Lung (tissue), 11 donors: ENCODE measurements at regions not wholly inside any gene's neighbourhood (a gene's known extent, or its start where the extent isn't known, plus 50 kb on each side); places are given as distances from the start of the nearest gene placed in this dataset.

Experiments
- ATAC-seq: fragments of 200-7000 bp; cut with Tn5 transposase; one replicate; pipeline ENCODE4 v1.9.1; 2020; ENCODE audit warnings: moderate number of reproducible peaks; ENCODE audit not compliant: insufficient read depth, low FRiP score
- DNase-seq, 3 donors: peaks; one replicate each; pipeline ENCODE4 v3.0.0-alpha.2; 2013 to 2017
- H3K27ac ChIP-seq, 2 donors: one replicate each; pipeline ENCODE4 v1.5.1; 2013; ENCODE audit warnings: mild to moderate bottlenecking in 2 of 2, moderate library complexity in 2 of 2, control low read depth in 1 of 2, inconsistent platforms in 1 of 2, low read depth in 1 of 2, low read length in 1 of 2
- H3K27me3 ChIP-seq, 3 donors: one replicate each; pipeline ENCODE4 v1.5.1; 2013; ENCODE audit warnings: low read length in 2 of 3; ENCODE audit not compliant: control insufficient read depth in 3 of 3, insufficient read depth in 3 of 3
- H3K36me3 ChIP-seq, 4 donors: one replicate each; pipeline ENCODE4 v1.5.1; 2013; ENCODE audit warnings: low read length in 4 of 4, mild to moderate bottlenecking in 1 of 4, moderate library complexity in 1 of 4; ENCODE audit not compliant: control insufficient read depth in 4 of 4, insufficient read depth in 4 of 4
- H3K4me1 ChIP-seq, 5 donors: one replicate each; pipeline ENCODE4 v1.5.1; 2013; ENCODE audit warnings: low read length in 5 of 5, mild to moderate bottlenecking in 2 of 5, moderate library complexity in 1 of 5; ENCODE audit not compliant: control insufficient read depth in 5 of 5, insufficient read depth in 5 of 5
- H3K4me3 ChIP-seq: one replicate; pipeline ENCODE4 v1.5.1; 2013; ENCODE audit warnings: mild to moderate bottlenecking, control low read depth, moderate library complexity
- H3K9ac ChIP-seq, 2 donors: one replicate each; pipeline ENCODE4 v1.5.1; 2013; ENCODE audit warnings: low read length in 2 of 2, control low read depth in 1 of 2; ENCODE audit not compliant: insufficient read depth in 1 of 2
- H3K9me3 ChIP-seq, 4 donors: one replicate each; pipeline ENCODE4 v1.5.1; 2013; ENCODE audit warnings: low read length in 3 of 4, mild to moderate bottlenecking in 1 of 4, moderate library complexity in 1 of 4; ENCODE audit not compliant: control insufficient read depth in 4 of 4, insufficient read depth in 3 of 4
- WGBS, 2 donors: extraction: QIAGEN DNeasy Blood & Tissue Kit; methylation state at CpG; one replicate each; pipeline ENCODE4 v1.1.7; 2013; 5-methylcytosine and 5-hydroxymethylcytosine counted together
- TF ChIP-seq, protein P1 (sequence below): IDR thresholded peaks from 2 replicates; pipeline ENCODE4 v1.5.1; 2012; ENCODE audit warnings: mild to moderate bottlenecking; ENCODE audit errors: control extremely low read depth, extremely low read depth
- donor health status: control.
- donor health status: control.
- donor health status: Bipolar disorder and iron deficiency.
- donor health status: healthy.
- donor health status: DM: yes; HTN: yes; CAD: no.

DNA sequence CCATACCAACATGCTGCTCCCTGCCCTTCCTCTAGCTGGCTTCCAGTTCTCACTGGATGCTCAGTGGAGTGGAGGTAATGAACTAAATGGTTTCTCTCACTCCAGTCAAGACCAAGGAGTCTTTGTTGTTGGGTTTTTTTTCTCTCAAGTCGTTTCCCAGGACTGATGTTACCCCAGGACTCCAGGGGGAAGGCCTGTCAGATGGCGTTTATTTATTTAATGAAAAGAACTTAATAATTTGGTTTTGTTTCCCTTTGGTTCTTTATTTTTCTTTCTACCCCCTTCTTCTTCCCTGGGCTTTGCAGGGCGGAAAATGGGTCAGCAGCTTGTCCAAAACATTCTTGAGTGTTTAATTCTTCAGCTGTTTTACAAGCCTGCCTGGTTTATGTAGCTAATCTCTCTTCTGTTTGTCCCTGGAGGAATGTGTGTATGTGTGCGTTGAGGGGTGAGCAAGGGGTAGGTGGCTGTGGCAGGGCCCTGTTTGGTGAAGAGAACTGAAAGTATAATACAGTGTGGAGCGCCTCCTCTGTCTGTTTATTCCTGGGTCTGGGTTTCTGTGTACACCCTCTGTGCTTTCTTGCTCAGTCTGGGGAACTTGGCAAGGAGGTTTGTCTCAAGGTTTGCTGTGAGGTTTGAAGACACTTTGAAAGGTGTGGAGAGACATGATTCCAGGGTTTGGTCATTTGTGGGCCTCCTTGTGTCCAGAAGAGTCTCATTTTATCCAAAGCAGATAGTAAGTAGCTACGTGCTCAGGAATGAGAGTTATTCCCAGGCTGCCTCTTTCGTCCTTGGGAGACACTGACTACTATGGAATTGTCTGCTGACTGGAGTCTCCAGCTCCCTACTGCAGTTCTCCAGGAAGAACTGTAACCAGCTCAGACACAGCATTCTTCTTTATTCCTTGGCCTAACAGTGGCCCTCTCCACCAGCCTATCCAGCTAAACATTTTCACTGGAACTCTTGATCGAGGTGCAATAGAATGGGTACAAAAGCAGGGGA is 175.5 kb downstream of the ADAMTS15 start:
- Histone ChIP-seq H3K27ac (peak overlapping the region in 1 of 2 donors; percentile 44), H3K9me3 (no peaks in the 10 kb centered on the region), H3K27me3 (no peaks in the 10 kb centered on the region), H3K9ac (no peak overlapping the region), H3K4me3 (no peak overlapping the region), H3K4me1 (peaks cover 0 to 6% (median 4%) of the 10 kb centered on the region in 5 donors), H3K36me3 (no peaks in the 10 kb centered on the region)
- ATAC-seq (no peak), DNase-seq (no peak)
- WGBS, 2 donors, result 54 to 71% methylated on average over 8 of the region's 8 CpGs
- TF ChIP-seq, protein P1, sequence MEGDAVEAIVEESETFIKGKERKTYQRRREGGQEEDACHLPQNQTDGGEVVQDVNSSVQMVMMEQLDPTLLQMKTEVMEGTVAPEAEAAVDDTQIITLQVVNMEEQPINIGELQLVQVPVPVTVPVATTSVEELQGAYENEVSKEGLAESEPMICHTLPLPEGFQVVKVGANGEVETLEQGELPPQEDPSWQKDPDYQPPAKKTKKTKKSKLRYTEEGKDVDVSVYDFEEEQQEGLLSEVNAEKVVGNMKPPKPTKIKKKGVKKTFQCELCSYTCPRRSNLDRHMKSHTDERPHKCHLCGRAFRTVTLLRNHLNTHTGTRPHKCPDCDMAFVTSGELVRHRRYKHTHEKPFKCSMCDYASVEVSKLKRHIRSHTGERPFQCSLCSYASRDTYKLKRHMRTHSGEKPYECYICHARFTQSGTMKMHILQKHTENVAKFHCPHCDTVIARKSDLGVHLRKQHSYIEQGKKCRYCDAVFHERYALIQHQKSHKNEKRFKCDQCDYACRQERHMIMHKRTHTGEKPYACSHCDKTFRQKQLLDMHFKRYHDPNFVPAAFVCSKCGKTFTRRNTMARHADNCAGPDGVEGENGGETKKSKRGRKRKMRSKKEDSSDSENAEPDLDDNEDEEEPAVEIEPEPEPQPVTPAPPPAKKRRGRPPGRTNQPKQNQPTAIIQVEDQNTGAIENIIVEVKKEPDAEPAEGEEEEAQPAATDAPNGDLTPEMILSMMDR, result no peak

DNA sequence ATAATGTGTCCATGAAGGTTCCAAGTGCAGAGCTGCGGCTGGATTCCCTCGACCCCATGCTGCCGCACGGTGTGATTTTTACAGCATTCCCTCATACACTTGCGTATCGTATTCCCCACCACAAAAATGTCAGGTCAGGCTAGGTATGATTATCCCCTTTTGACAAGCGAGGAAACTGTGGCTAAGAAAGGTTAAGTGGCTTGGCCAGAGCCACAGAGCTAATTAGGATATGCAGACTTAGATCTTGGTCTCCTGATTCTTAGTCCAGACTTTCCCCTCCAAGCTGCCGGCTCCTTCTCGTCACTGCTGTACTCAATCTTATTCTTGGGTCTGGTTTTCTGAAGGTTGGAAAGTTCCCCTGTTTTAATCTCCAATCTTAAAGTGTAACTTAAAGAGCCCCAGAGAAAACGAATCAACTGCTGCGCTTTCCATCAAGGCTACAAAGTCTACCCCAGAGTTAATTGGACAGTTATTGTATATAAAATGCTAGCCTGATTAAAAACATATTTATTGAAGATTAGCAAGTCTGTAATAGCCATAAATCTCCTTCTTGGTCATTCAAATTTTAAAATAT is 176.6 kb downstream of the ADAMTS15 start:
- Histone ChIP-seq H3K36me3 (no peaks in the 10 kb centered on the region), H3K4me1 (peaks cover 0 to 6% (median 4%) of the 10 kb centered on the region in 5 donors), H3K27ac (no peak overlapping the region), H3K27me3 (no peaks in the 10 kb centered on the region), H3K9me3 (no peaks in the 10 kb centered on the region), H3K4me3 (no peak overlapping the region), H3K9ac (no peak overlapping the region)
- DNase-seq (no peak), ATAC-seq (no peak)
- whole genome bisulfite sequencing, 2 donors, result 92 to 94% methylated on average over 11 of the region's 11 CpGs
- TF ChIP-seq, protein P1, result no peak

DNA sequence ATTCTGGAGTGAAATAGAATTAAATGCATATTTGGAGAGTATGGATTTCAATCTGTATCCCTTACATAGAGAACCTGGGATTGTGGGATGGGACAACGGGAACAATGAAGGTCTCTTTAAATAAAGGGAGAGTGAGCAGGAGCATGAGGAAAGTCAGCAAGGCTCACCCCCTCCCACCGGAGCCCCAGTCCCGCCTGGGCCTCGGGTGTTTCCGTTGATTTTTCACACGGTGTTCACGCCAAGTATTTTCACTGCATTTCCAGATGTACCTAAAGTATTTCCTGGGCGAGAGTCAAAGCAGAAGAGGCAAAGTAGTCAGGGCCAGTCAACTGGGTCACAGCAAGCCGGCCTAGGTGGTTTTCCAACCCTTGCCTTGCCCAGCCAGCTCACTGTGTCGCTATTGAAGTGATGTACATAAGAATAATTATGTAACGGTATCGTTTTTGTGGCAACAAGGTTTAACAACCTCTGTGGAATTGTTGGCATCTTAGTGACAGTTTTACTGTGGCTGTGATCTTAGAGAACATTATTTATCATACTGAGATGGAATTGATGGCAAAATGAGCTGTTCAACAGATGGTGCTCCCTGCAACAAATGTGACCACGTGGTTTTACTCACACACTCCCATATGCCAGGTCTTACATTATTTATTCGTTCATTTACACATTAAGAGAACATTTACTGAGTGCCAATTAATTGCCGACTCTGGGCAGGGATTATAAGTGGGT is 177.3 kb downstream of the ADAMTS15 start:
- H3K36me3 ChIP-seq, result no peaks in the 10 kb centered on the region
- ATAC-seq, result no peak

More for the DNA sequence above, 177.3 kb downstream of the ADAMTS15 start:
- H3K27ac ChIP-seq, result no peak overlapping the region
- H3K9me3 ChIP-seq, result no peaks in the 10 kb centered on the region
- 74 to 81% methylated on average over 15 of the region's 15 CpGs for WGBS, 2 donors
- H3K4me1 ChIP-seq, result peaks cover 0 to 6% (median 4%) of the 10 kb centered on the region in 5 donors
- no peak overlapping the region for H3K4me3 ChIP-seq
- TF ChIP-seq, protein P1, result no peak
- H3K9ac ChIP-seq, result no peak overlapping the region
- H3K27me3 ChIP-seq, result no peaks in the 10 kb centered on the region
- DNase-seq, result no peak
